ENCODE measurements at regions not wholly inside any gene's neighbourhood (a gene's known extent, or its start where the extent isn't known, plus 50 kb on each side); places are given as distances from the start of the nearest gene placed in this dataset.

DNA sequence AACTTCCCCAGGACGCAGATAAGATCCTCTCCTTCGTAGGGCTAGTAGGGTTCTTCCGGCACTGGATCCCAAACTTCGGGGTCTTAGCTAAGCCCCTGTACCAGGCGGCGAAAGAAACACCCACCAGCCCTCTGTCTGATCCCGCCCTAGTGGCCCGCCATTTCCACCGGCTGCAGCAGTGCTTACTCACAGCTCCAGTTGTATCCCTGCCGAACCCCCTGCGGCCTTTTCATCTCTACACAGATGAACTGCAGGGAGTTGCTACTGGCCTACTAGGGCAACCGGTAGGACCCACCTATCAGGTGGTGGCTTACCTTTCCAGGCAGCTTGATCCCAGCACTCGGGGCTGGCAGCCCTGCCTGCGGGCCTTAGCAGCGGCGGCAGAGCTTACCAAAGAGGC, 961.2 kb downstream of the RPA4 start:
- intact Hi-C loops (cut with DNase I), result no loop called here
- no peak overlapping the region for H3K4me3 ChIP-seq
- no peaks in the 10 kb centered on the region for H3K4me1 ChIP-seq
- no peak for ATAC-seq
- H3K27me3 ChIP-seq (ENCODE audit: insufficient read depth in 3 of 3, low read length in 2 of 3), result no peaks in the 10 kb centered on the region
- no peaks in the 10 kb centered on the region for H3K36me3 ChIP-seq (ENCODE audit: insufficient read depth in 1 of 2, low read depth in 1 of 2)
- H3K27ac ChIP-seq, result no peak overlapping the region
- no peak for DNase-seq
- TF ChIP-seq, protein P1, sequence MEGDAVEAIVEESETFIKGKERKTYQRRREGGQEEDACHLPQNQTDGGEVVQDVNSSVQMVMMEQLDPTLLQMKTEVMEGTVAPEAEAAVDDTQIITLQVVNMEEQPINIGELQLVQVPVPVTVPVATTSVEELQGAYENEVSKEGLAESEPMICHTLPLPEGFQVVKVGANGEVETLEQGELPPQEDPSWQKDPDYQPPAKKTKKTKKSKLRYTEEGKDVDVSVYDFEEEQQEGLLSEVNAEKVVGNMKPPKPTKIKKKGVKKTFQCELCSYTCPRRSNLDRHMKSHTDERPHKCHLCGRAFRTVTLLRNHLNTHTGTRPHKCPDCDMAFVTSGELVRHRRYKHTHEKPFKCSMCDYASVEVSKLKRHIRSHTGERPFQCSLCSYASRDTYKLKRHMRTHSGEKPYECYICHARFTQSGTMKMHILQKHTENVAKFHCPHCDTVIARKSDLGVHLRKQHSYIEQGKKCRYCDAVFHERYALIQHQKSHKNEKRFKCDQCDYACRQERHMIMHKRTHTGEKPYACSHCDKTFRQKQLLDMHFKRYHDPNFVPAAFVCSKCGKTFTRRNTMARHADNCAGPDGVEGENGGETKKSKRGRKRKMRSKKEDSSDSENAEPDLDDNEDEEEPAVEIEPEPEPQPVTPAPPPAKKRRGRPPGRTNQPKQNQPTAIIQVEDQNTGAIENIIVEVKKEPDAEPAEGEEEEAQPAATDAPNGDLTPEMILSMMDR (IDR thresholded peaks at IDR 0.05), result no peak
- peaks cover 6% of the 10 kb centered on the region for H3K9me3 ChIP-seq
- 93 to 95% (median 94%) methylated on average over 10 to 16 of the region's 16 CpGs for WGBS, 3 donors

DNA sequence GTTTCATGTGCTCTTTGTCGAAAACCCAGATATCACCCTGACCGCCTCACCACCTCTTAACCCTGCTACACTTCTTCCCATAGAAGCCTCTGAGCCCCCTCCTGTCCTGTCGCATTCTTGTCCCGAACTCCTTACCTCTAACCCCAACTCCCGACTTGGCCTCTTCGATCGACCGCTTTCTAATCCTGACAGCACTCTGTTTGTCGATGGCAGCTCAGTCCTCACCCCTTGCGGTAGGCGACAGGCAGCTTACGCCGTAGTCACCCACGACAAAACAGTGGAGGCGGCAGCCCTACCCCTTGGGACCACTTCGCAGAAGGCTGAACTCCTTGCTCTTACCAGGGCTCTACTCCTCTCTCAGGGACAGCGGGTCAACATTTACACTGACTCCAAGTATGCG, 961.7 kb downstream of the RPA4 start:
- Histone ChIP-seq H3K27ac (no peak overlapping the region), H3K36me3 (ENCODE audit: insufficient read depth in 1 of 2, low read depth in 1 of 2) (no peaks in the 10 kb centered on the region), H3K4me3 (no peak overlapping the region), H3K27me3 (ENCODE audit: insufficient read depth in 3 of 3, low read length in 2 of 3) (no peaks in the 10 kb centered on the region), H3K4me1 (no peaks in the 10 kb centered on the region), H3K9me3 (peaks cover 6% of the 10 kb centered on the region)
- ATAC-seq (no peak), DNase-seq (peak in 1 of 2 donors; percentile 25)
- TF ChIP-seq, protein P1 (IDR thresholded peaks at IDR 0.05), result no peak
- 97 to 98% (median 98%) methylated on average over 18 of the region's 18 CpGs for WGBS, 3 donors
- intact Hi-C loops (cut with DNase I), result no loop called here

DNA sequence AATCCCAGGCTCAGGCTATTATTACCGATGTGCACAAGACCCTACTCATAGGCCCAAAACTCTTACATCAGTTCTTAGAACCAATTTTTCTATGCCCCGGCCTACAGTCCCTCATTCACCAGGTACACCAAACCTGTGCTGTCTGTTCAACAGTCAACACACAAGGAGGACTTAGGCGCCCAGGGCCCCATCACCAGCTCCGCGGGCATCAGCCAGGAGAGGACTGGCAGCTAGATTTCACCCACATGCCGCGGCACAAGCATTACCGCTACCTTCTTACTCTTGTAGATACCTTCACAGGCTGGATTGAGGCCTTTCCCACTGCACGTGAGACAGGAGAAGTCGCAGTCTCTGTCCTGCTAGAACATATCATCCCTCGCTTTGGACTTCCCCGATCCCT, 962.5 kb downstream of the RPA4 start:
- 93 to 95% (median 95%) methylated on average over 9 to 12 of the region's 12 CpGs for WGBS, 3 donors
- Histone ChIP-seq H3K4me1 (no peaks in the 10 kb centered on the region), H3K27me3 (ENCODE audit: insufficient read depth in 3 of 3, low read length in 2 of 3) (no peaks in the 10 kb centered on the region), H3K27ac (no peak overlapping the region), H3K9me3 (peaks cover 6% of the 10 kb centered on the region), H3K4me3 (no peak overlapping the region), H3K36me3 (ENCODE audit: insufficient read depth in 1 of 2, low read depth in 1 of 2) (no peaks in the 10 kb centered on the region)
- intact Hi-C loops (cut with DNase I), result no loop called here
- ATAC-seq (no peak), DNase-seq (peak in 1 of 2 donors; percentile 15)
- TF ChIP-seq, protein P1 (IDR thresholded peaks at IDR 0.05), result no peak

DNA sequence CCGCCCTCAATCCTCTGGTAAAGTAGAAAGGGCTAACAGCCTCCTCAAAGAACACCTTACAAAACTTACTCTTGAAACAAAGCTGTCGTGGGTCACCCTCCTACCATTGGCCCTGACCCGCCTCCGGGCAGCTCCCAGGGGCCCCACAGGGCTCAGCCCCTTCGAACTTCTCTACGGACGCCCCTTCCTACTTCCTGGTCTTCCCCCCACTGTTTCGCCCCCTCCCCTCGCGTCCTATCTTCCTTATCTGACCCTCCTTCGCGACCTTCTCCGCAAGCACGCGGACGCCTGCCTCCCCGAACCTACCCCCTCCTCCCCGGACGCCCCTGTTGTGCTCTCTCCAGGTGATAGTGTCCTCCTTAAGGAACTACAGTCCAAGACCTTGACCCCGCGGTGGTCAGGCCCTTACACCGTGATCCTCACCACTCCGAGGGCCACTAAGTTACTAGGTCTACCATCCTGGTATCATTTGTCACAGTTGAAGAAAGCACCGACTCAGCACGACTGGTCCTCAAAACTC, 963.1 kb downstream of the RPA4 start:
- DNase-seq, result no peak
- intact Hi-C loops (cut with DNase I), result no loop called here
- 95 to 96% (median 95%) methylated on average over 13 to 25 of the region's 25 CpGs for WGBS, 3 donors
- Histone ChIP-seq H3K27me3 (ENCODE audit: insufficient read depth in 3 of 3, low read length in 2 of 3) (no peaks in the 10 kb centered on the region), H3K4me1 (no peaks in the 10 kb centered on the region), H3K27ac (no peak overlapping the region), H3K9me3 (peaks cover 6% of the 10 kb centered on the region), H3K36me3 (ENCODE audit: insufficient read depth in 1 of 2, low read depth in 1 of 2) (no peaks in the 10 kb centered on the region), H3K4me3 (no peak overlapping the region)
- ATAC-seq, result no peak
- TF ChIP-seq, protein P1 (IDR thresholded peaks at IDR 0.05), result no peak
